ENCODE measurements at regions not wholly inside any gene's neighbourhood (a gene's known extent, or its start where the extent isn't known, plus 50 kb on each side); places are given as distances from the start of the nearest gene placed in this dataset.

DNA sequence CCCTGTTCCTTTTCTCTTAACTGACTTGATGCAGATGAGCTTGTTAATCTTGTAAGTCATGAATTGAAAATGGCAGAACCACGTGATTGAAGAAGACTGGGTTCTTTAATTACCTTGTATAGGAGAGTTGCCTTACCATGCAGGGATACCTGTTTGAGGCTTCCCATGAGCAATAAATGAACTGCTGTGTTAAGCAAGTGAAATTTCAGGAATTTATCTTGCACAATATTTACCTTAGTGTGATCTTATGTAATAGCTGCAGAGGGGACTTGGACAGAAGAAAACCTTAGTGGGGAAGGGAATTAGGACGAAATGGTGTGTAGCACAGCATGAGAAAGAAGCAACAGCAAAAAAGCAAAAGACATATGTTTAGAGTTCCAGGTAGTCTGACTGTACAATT lies 384.0 kb upstream of the TMEFF2 start (continued):
- TF ChIP-seq, protein P1, sequence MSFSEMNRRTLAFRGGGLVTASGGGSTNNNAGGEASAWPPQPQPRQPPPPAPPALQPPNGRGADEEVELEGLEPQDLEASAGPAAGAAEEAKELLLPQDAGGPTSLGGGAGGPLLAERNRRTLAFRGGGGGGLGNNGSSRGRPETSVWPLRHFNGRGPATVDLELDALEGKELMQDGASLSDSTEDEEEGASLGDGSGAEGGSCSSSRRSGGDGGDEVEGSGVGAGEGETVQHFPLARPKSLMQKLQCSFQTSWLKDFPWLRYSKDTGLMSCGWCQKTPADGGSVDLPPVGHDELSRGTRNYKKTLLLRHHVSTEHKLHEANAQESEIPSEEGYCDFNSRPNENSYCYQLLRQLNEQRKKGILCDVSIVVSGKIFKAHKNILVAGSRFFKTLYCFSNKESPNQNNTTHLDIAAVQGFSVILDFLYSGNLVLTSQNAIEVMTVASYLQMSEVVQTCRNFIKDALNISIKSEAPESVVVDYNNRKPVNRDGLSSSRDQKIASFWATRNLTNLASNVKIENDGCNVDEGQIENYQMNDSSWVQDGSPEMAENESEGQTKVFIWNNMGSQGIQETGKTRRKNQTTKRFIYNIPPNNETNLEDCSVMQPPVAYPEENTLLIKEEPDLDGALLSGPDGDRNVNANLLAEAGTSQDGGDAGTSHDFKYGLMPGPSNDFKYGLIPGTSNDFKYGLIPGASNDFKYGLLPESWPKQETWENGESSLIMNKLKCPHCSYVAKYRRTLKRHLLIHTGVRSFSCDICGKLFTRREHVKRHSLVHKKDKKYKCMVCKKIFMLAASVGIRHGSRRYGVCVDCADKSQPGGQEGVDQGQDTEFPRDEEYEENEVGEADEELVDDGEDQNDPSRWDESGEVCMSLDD (CRISPR knock-in tag; IDR thresholded peaks at IDR 0.05; ENCODE audit: borderline replicate concordance): no peak
- TF ChIP-seq PHF21A (CRISPR knock-in tag; IDR thresholded peaks at IDR 0.05) (no peak), SCMH1 (CRISPR knock-in tag; IDR thresholded peaks at IDR 0.05; ENCODE audit: borderline replicate concordance) (no peak), ZNF589 (CRISPR knock-in tag; conservative IDR thresholded peaks at IDR 0.05) (no peak), TEAD3 (CRISPR knock-in tag; optimal IDR thresholded peaks at IDR 0.05; ENCODE audit: borderline replicate concordance) (peak; percentile 77), MLLT10 (CRISPR knock-in tag; IDR thresholded peaks at IDR 0.05) (no peak), MBD4 (IDR thresholded peaks at IDR 0.05; ENCODE audit: borderline replicate concordance, low read length) (no peak), FOXA1 (IDR thresholded peaks at IDR 0.05) (no peak), FOXA1 (CRISPR knock-in tag; IDR thresholded peaks at IDR 0.05) (peak; percentile 75; the same call in 1 of the 2 replicates), AHR (CRISPR knock-in tag; IDR thresholded peaks at IDR 0.05) (no peak), MIER2 (CRISPR knock-in tag; IDR thresholded peaks at IDR 0.05) (no peak), ZNF703 (CRISPR knock-in tag; IDR thresholded peaks at IDR 0.05; ENCODE audit: borderline replicate concordance) (no peak), AHDC1 (CRISPR knock-in tag; IDR thresholded peaks at IDR 0.05; ENCODE audit: borderline replicate concordance) (0 out of 2 replicates have a peak, but pooled peaks have one; percentile 37), KDM6A (CRISPR knock-in tag; IDR thresholded peaks at IDR 0.05; ENCODE audit: low read depth) (no peak), RARA (CRISPR knock-in tag; IDR thresholded peaks at IDR 0.05) (0 out of 2 replicates have a peak, but pooled peaks have one; percentile 37)
- TF ChIP-seq, protein P2, sequence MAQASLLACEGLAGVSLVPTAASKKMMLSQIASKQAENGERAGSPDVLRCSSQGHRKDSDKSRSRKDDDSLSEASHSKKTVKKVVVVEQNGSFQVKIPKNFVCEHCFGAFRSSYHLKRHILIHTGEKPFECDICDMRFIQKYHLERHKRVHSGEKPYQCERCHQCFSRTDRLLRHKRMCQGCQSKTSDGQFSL (CRISPR knock-in tag; IDR thresholded peaks at IDR 0.05): no peak
- TF ChIP-seq, protein P3, sequence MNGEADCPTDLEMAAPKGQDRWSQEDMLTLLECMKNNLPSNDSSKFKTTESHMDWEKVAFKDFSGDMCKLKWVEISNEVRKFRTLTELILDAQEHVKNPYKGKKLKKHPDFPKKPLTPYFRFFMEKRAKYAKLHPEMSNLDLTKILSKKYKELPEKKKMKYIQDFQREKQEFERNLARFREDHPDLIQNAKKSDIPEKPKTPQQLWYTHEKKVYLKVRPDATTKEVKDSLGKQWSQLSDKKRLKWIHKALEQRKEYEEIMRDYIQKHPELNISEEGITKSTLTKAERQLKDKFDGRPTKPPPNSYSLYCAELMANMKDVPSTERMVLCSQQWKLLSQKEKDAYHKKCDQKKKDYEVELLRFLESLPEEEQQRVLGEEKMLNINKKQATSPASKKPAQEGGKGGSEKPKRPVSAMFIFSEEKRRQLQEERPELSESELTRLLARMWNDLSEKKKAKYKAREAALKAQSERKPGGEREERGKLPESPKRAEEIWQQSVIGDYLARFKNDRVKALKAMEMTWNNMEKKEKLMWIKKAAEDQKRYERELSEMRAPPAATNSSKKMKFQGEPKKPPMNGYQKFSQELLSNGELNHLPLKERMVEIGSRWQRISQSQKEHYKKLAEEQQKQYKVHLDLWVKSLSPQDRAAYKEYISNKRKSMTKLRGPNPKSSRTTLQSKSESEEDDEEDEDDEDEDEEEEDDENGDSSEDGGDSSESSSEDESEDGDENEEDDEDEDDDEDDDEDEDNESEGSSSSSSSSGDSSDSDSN (CRISPR knock-in tag; IDR thresholded peaks at IDR 0.05): no peak
- TF ChIP-seq, protein P4, sequence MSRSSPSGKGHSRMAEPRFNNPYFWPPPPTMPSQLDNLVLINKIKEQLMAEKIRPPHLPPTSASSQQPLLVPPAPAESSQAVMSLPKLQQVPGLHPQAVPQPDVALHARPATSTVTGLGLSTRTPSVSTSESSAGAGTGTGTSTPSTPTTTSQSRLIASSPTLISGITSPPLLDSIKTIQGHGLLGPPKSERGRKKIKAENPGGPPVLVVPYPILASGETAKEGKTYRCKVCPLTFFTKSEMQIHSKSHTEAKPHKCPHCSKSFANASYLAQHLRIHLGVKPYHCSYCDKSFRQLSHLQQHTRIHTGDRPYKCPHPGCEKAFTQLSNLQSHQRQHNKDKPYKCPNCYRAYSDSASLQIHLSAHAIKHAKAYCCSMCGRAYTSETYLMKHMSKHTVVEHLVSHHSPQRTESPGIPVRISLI (CRISPR knock-in tag; IDR thresholded peaks at IDR 0.05; ENCODE audit: borderline replicate concordance): no peak
